ENCODE measurements at regions not wholly inside any gene's neighbourhood (a gene's known extent, or its start where the extent isn't known, plus 50 kb on each side); places are given as distances from the start of the nearest gene placed in this dataset.

DNA sequence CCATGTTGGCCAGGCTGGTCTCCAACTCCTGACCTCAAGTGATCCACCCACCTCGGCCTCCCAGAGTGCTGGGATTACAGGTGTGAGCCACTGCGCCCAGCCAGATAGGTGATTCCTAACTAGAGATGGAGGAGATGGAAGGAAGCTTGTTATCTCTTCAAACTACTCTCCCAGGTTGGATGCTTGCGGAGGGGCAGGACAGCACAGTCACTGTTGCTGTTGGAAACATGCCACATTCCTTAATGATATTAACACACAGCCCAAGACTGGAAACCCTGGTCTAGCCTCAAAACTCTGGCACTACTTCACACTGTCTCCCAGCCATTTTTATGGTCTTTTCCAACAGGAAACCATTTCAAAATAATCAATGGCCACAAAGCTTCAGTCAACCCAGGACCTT is 468.8 kb upstream of the NRP1 start:
- no peaks in the 10 kb centered on the region for H3K27me3 ChIP-seq (ENCODE audit: insufficient read depth, low read length)
- no peak overlapping the region for H3K4me3 ChIP-seq (ENCODE audit: low read length)
- no peaks in the 10 kb centered on the region for H3K9me3 ChIP-seq (ENCODE audit: low read length)
- no peaks in the 10 kb centered on the region for H3K36me3 ChIP-seq (ENCODE audit: insufficient read depth, low read length)
- H3K4me1 ChIP-seq (ENCODE audit: insufficient read depth, low read length): peaks cover 29% of the 10 kb centered on the region
- no peak overlapping the region for H2AFZ ChIP-seq (ENCODE audit: low read depth, low read length)

DNA sequence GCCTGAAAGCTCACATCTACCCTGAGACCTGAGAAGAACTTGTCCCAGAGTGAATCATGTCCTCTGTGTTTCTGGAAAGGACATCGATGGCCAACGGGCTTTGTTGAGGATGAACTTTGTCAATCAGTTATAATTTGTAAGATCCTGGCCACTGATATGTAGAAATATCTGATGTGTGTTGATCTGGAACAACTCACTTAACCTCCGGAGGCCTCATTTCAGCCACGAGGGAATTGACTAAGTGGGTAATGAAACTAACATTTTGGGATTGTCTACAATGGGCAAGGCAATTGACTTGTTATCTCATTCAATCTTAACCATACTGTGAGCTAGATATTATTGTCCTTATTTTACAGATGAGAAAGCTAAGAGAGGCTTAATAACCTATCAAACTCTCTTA is 468.1 kb upstream of the NRP1 start:
- Histone ChIP-seq H3K4me1 (ENCODE audit: insufficient read depth, low read length) (peaks cover 23% of the 10 kb centered on the region), H3K27me3 (ENCODE audit: insufficient read depth, low read length) (no peaks in the 10 kb centered on the region), H3K4me3 (ENCODE audit: low read length) (no peak overlapping the region), H3K9me3 (ENCODE audit: low read length) (no peaks in the 10 kb centered on the region), H2AFZ (ENCODE audit: low read depth, low read length) (no peak overlapping the region), H3K36me3 (ENCODE audit: insufficient read depth, low read length) (no peaks in the 10 kb centered on the region)

DNA sequence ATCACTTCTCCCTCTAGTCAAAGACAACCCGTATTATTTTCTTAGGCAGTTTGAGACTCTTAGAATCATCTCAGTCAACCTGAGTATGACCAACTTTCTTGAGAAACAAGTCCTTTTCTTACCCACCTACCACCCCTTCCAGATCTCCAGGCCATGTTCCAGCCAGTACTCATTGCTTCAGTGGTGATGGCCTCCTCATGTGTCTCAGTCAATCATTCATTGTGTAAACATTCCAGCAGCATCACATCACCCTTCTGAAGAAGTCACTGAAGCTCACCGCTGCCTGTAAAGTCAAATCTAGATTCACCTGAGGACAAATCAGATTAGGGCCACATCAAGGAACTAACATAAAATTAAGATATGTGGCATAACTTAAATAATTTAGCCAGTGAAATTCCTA is 467.2 kb upstream of the NRP1 start:
- H3K36me3 ChIP-seq (ENCODE audit: insufficient read depth, low read length): no peaks in the 10 kb centered on the region
- no peak overlapping the region for H2AFZ ChIP-seq (ENCODE audit: low read depth, low read length)
- no peaks in the 10 kb centered on the region for H3K9me3 ChIP-seq (ENCODE audit: low read length)
- peaks cover 15% of the 10 kb centered on the region for H3K4me1 ChIP-seq (ENCODE audit: insufficient read depth, low read length)
- no peaks in the 10 kb centered on the region for H3K27me3 ChIP-seq (ENCODE audit: insufficient read depth, low read length)
- no peak overlapping the region for H3K4me3 ChIP-seq (ENCODE audit: low read length)

DNA sequence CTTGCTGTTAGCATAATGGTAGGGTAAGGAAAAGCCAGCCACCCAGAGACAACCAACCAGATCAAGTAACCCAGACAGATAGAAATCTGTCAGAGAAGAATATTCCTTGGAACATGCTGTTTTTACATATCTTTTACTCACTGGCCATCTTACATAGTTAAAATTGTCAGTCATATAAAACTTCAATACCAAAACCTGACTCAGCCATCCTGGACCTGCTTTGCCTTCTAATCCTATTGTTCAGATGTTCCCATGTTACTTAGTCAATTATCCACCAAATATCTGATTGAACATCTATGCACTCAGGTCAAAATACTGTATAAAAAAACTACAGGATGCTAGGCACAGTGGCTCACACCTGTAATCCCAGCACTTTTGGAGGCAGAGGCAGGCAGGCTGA is 466.5 kb upstream of the NRP1 start:
- H3K4me1 ChIP-seq (ENCODE audit: insufficient read depth, low read length): peaks cover 15% of the 10 kb centered on the region
- no peaks in the 10 kb centered on the region for H3K9me3 ChIP-seq (ENCODE audit: low read length)
- H2AFZ ChIP-seq (ENCODE audit: low read depth, low read length): no peak overlapping the region
- no peaks in the 10 kb centered on the region for H3K36me3 ChIP-seq (ENCODE audit: insufficient read depth, low read length)
- no peaks in the 10 kb centered on the region for H3K27me3 ChIP-seq (ENCODE audit: insufficient read depth, low read length)
- no peak overlapping the region for H3K4me3 ChIP-seq (ENCODE audit: low read length)

DNA sequence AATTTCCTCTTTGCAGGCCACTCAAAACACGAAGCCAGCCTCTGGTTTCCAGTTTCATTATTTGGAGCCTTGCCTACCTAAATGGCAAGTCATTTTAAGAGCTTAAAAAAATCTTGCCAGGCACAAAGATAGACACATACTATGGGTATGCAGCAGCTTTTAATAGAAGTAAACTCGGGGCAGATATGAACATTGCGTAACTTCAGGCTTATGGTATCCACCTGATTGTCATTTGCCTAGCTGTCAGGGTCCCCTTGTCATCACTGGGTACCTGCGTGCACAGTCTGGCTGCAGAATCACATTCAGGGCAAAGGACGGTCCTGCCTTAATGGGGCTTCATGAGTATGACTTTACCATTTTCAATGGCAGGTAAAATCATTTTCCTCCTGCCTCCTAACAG is 466.1 kb upstream of the NRP1 start:
- no peak overlapping the region for H2AFZ ChIP-seq (ENCODE audit: low read depth, low read length)
- H3K4me1 ChIP-seq (ENCODE audit: insufficient read depth, low read length): peaks cover 15% of the 10 kb centered on the region
- no peaks in the 10 kb centered on the region for H3K27me3 ChIP-seq (ENCODE audit: insufficient read depth, low read length)
- no peaks in the 10 kb centered on the region for H3K9me3 ChIP-seq (ENCODE audit: low read length)
- no peaks in the 10 kb centered on the region for H3K36me3 ChIP-seq (ENCODE audit: insufficient read depth, low read length)
- no peak overlapping the region for H3K4me3 ChIP-seq (ENCODE audit: low read length)

DNA sequence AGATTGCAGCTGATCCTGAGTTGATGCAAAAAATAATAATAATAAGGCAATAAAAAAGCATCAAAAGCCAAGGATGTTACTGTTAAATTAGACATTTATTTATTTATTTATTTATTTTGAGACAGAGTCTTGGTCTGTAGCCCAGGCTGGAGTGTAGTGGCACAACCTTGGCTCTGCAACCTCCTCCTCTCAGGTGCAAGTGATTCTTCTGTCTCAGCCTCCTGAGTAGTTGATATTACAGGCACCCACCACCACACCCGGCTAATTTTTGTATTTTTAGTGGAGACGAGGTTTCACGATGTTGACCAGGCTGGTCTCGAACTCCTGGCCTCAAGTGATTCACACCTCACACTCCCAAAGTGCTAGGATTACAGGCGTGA is 465.5 kb upstream of the NRP1 start:
- Histone ChIP-seq H2AFZ (ENCODE audit: low read depth, low read length) (no peak overlapping the region), H3K9me3 (ENCODE audit: low read length) (no peaks in the 10 kb centered on the region), H3K27me3 (ENCODE audit: insufficient read depth, low read length) (no peaks in the 10 kb centered on the region), H3K4me1 (ENCODE audit: insufficient read depth, low read length) (peaks cover 15% of the 10 kb centered on the region), H3K4me3 (ENCODE audit: low read length) (no peak overlapping the region), H3K36me3 (ENCODE audit: insufficient read depth, low read length) (no peaks in the 10 kb centered on the region)

DNA sequence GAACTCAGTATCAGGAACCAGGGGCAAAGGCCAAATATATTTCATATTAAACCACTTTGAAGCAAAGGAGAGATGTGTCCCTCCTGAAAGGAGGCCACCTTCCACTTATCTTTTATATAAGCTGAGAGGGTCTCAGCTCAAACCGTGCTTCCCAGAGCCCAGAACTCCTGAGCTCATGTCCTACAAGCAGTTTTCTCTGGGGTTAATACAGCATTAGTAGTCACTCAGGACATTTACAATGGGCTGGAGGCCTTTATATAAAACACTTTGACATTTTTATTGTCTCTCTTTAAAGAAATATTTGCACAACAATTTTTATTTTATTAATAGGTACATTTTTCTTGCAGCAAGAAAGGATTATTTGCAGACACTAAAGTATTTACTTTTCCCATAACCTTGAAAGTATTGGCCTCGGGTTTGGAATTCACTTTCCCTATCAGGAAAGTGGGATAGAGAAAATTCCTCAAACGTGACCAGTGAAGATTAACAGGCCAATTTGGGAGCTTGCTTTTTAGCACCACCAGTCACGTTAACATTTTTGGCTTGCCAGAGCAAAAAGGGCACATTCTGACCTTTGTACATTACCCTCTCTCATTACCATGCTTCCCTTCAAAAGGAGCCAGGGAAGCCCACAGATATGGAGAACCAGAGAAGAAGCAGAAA is 464.9 kb upstream of the NRP1 start:
- Histone ChIP-seq H3K4me1 (ENCODE audit: insufficient read depth, low read length) (peaks cover 15% of the 10 kb centered on the region), H3K36me3 (ENCODE audit: insufficient read depth, low read length) (no peaks in the 10 kb centered on the region), H2AFZ (ENCODE audit: low read depth, low read length) (no peak overlapping the region), H3K9me3 (ENCODE audit: low read length) (no peaks in the 10 kb centered on the region), H3K27me3 (ENCODE audit: insufficient read depth, low read length) (no peaks in the 10 kb centered on the region), H3K4me3 (ENCODE audit: low read length) (no peak overlapping the region)

DNA sequence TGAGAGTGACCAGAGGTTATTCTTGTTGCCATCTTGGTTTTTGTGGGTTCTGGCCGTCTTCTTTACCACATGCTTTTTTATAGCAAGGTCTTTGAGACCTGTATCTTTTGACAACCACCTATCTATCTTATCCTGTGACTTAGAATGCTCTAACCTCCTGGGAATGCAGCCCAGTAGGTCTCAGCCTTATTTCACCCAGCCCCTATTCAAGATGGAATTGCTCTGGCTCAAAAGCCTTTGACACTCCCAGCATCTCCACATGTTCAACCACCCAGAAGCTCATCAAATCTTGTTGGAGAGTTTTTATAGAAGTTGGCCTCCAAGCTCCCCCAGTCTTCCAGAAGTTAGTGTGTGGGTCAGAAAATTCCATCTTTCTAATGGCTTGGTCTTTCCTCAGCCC is 464.3 kb upstream of the NRP1 start:
- Histone ChIP-seq H3K9me3 (ENCODE audit: low read length) (no peaks in the 10 kb centered on the region), H3K4me3 (ENCODE audit: low read length) (no peak overlapping the region), H3K27me3 (ENCODE audit: insufficient read depth, low read length) (no peaks in the 10 kb centered on the region), H3K36me3 (ENCODE audit: insufficient read depth, low read length) (no peaks in the 10 kb centered on the region), H3K4me1 (ENCODE audit: insufficient read depth, low read length) (peaks cover 15% of the 10 kb centered on the region), H2AFZ (ENCODE audit: low read depth, low read length) (no peak overlapping the region)

DNA sequence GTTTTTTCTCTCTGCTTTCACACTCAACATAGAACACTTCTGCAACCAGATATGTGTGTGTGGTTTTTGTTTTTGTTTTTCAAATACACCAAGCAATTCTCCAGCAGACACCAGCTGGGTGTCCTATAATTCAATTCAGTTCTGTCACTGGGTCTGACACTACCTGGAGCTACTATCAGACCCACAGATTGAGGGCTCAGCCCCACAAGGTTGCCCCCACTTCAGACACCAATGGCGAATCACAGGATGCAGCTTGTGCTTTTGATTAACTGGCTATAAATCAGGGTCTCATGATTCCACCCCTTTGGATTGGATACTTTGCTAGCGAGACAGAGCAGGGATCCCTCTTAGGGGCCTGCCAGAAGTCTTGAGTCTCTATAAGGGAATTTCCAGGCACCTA is 462.2 kb upstream of the NRP1 start:
- no peaks in the 10 kb centered on the region for H3K9me3 ChIP-seq (ENCODE audit: low read length)
- peaks cover 16% of the 10 kb centered on the region for H3K4me1 ChIP-seq (ENCODE audit: insufficient read depth, low read length)
- H3K4me3 ChIP-seq (ENCODE audit: low read length): no peak overlapping the region
- H3K27me3 ChIP-seq (ENCODE audit: insufficient read depth, low read length): no peaks in the 10 kb centered on the region
- H2AFZ ChIP-seq (ENCODE audit: low read depth, low read length): no peak overlapping the region
- H3K36me3 ChIP-seq (ENCODE audit: insufficient read depth, low read length): no peaks in the 10 kb centered on the region

DNA sequence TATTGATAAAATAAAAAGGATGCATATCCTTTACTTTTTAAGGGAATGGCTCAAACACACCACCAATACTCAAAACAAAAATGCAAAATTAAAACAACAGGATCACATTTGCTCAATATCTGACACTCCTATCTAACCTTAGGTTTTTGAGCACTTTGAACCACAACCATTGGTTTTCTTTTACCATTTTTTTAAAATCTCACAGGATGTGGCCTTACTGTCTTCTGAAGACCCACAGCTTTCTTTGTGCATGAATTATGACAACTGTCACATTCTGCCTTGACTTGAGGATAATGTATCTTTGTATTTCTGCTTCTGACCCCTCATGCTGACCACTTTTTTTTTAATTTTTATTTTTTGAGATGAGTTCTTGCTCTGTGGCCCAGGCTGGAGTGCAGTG is 461.1 kb upstream of the NRP1 start:
- H2AFZ ChIP-seq (ENCODE audit: low read depth, low read length): no peak overlapping the region
- H3K9me3 ChIP-seq (ENCODE audit: low read length): no peaks in the 10 kb centered on the region
- H3K4me3 ChIP-seq (ENCODE audit: low read length): no peak overlapping the region
- H3K4me1 ChIP-seq (ENCODE audit: insufficient read depth, low read length): peaks cover 28% of the 10 kb centered on the region
- H3K27me3 ChIP-seq (ENCODE audit: insufficient read depth, low read length): no peaks in the 10 kb centered on the region
- H3K36me3 ChIP-seq (ENCODE audit: insufficient read depth, low read length): no peaks in the 10 kb centered on the region

DNA sequence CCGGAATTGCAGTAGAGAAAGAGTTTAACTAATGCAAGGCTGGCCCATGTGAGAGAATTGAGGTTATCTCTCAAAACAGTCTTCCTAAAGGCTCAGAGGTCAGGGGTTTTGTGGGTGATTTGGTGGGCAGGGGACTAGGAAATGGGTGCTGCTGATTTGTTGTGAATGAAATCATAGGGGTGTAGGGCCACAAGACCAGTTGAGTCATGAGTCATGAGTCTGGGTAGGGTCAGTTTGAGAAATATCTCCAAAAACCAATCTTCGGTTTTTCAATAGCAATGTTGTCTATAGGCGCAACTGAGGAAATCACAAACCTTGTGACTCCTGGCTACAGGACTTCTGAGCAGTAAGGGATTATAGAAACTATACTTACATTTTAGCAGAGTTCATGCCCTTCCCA is 460.0 kb upstream of the NRP1 start:
- Histone ChIP-seq H3K36me3 (ENCODE audit: insufficient read depth, low read length) (no peaks in the 10 kb centered on the region), H2AFZ (ENCODE audit: low read depth, low read length) (no peak overlapping the region), H3K9me3 (ENCODE audit: low read length) (no peaks in the 10 kb centered on the region), H3K4me1 (ENCODE audit: insufficient read depth, low read length) (peaks cover 30% of the 10 kb centered on the region), H3K27me3 (ENCODE audit: insufficient read depth, low read length) (no peaks in the 10 kb centered on the region), H3K4me3 (ENCODE audit: low read length) (no peak overlapping the region)

DNA sequence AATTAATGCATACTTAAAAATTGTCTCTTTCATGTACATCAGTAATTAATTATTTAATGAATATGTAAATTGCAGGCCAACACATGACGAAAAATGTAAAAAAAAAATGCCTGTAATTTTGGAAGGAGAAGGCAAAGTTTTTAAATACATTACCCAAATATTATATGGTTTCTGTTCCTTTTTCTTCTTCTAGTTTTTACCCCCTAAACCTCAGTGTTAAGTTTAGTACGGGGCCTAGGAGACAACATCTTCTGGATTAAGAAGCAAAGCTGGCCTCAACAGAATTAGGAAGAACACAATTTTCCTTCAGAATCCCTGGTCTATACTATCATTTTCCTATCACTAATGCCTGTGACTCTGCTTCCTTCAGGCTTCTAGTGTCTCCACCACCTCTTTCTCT is 459.3 kb upstream of the NRP1 start:
- H3K4me3 ChIP-seq (ENCODE audit: low read length): no peak overlapping the region
- peaks cover 24% of the 10 kb centered on the region for H3K4me1 ChIP-seq (ENCODE audit: insufficient read depth, low read length)
- H3K36me3 ChIP-seq (ENCODE audit: insufficient read depth, low read length): no peaks in the 10 kb centered on the region
- no peak overlapping the region for H2AFZ ChIP-seq (ENCODE audit: low read depth, low read length)
- no peaks in the 10 kb centered on the region for H3K27me3 ChIP-seq (ENCODE audit: insufficient read depth, low read length)
- H3K9me3 ChIP-seq (ENCODE audit: low read length): no peaks in the 10 kb centered on the region

DNA sequence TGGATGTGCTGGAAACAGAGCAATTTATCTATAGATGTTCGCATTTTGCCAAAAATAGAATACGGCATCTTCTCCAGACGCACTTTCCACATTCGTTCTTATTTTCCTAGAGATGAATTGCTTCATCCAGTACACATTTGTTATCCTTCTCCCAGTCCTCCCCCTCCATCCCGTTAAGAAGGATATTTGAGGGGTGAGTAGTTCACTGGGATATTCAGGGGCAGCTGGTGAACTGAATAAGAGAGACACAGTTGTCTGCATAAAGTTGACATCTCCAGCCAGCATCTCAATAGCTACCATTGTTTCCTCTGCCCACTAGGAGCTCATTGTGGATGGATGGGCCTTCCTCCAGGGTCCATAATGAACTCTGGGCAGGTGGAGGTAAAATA is 456.8 kb upstream of the NRP1 start:
- no peaks in the 10 kb centered on the region for H3K27me3 ChIP-seq (ENCODE audit: insufficient read depth, low read length)
- no peak overlapping the region for H2AFZ ChIP-seq (ENCODE audit: low read depth, low read length)
- H3K9me3 ChIP-seq (ENCODE audit: low read length): no peaks in the 10 kb centered on the region
- H3K36me3 ChIP-seq (ENCODE audit: insufficient read depth, low read length): no peaks in the 10 kb centered on the region
- H3K4me3 ChIP-seq (ENCODE audit: low read length): no peak overlapping the region
- peaks cover 19% of the 10 kb centered on the region for H3K4me1 ChIP-seq (ENCODE audit: insufficient read depth, low read length)

DNA sequence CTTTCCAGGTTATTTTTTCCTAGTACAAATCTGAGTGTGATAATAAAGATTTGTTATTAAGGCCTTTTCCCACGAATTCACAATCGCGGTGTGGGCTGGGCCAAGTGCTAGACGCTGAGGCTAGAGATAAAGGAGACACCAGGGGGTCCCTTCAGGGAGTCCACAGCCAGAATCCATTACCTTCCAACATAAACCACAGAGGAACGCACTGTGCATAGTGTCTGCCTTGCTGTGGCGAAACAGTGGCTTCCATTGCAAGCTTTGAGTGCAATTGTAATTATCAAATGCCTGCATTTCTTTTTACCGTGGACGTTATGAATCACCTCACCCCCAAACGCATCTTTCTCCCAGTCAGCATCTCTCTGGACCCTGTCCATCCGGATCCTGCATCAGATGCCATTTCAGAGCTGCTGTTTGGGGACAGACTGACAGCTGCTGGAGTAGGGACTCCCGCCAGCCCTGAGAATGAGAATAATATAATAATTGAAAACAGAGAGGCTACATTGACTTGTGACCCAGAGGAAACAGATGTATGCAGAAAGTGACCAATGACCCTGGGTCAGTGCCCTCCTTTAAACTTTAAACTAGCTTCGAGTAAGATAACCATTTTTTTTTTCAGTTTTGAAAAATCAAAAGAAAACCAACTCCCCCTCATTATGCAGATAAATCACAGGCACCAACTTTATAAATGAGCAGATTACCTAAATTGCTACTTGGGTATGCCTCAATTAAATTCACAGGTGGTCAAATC is 456.2 kb upstream of the NRP1 start:
- H3K9me3 ChIP-seq (ENCODE audit: low read length): no peaks in the 10 kb centered on the region
- no peaks in the 10 kb centered on the region for H3K27me3 ChIP-seq (ENCODE audit: insufficient read depth, low read length)
- no peak overlapping the region for H2AFZ ChIP-seq (ENCODE audit: low read depth, low read length)
- H3K36me3 ChIP-seq (ENCODE audit: insufficient read depth, low read length): no peaks in the 10 kb centered on the region
- peaks cover 19% of the 10 kb centered on the region for H3K4me1 ChIP-seq (ENCODE audit: insufficient read depth, low read length)
- no peak overlapping the region for H3K4me3 ChIP-seq (ENCODE audit: low read length)

Measured in neuron (in vitro differentiated cells).